DOHH2 (cell line): ENCODE measurements at regions not wholly inside any gene's neighbourhood (a gene's known extent, or its start where the extent isn't known, plus 50 kb on each side); places are given as distances from the start of the nearest gene placed in this dataset.

Experiments used
- H3F3A ChIP-seq: fragments of 200-600 bp; sonication (generic), shearing (Covaris generic); 2 replicates; pipeline ENCODE4 v1.6.0; 2016; ENCODE audit warnings: antibody characterized with exemption, mild to moderate bottlenecking; ENCODE audit not compliant: control insufficient read depth, insufficient read depth
- H3K27ac ChIP-seq: fragments of 200-600 bp; sonication (generic); 2 replicates; pipeline ENCODE4 v1.5.1; 2014; ENCODE audit warnings: low read depth, mild to moderate bottlenecking, low read length, moderate library complexity
- H3K27me3 ChIP-seq: fragments of 200-600 bp; sonication (generic); 2 replicates; pipeline ENCODE4 v1.6.1; 2014; ENCODE audit warnings: mild to moderate bottlenecking, low read length, mixed read lengths; ENCODE audit not compliant: control insufficient read depth
- H3K36me3 ChIP-seq: fragments of 200-600 bp; sonication (generic); 2 replicates; pipeline ENCODE4 v1.6.1; 2014; ENCODE audit warnings: mild to moderate bottlenecking, low read length, moderate library complexity, mixed read lengths; ENCODE audit not compliant: control insufficient read depth
- H3K4me1 ChIP-seq: fragments of 200-600 bp; sonication (generic); 2 replicates; pipeline ENCODE4 v1.6.1; 2014; ENCODE audit warnings: mild to moderate bottlenecking, low read length, mixed read lengths; ENCODE audit not compliant: control insufficient read depth
- H3K4me2 ChIP-seq: fragments of 200-600 bp; sonication (generic); 2 replicates; pipeline ENCODE4 v1.6.0; 2014; ENCODE audit warnings: mild to moderate bottlenecking, low read length, moderate library complexity
- H3K4me3 ChIP-seq: fragments of 200-600 bp; sonication (generic); 2 replicates; pipeline ENCODE4 v1.5.1; 2014; ENCODE audit warnings: mild to moderate bottlenecking, low read length, mixed read lengths
- H3K79me2 ChIP-seq: fragments of 200-600 bp; sonication (generic); 2 replicates; pipeline ENCODE4 v1.6.1; 2014; ENCODE audit warnings: mild to moderate bottlenecking, low read length, mixed read lengths; ENCODE audit not compliant: control insufficient read depth
- H3K9me2 ChIP-seq: fragments of 200-600 bp; sonication (generic); replicated peaks from 2 replicates; pipeline ENCODE4 v1.6.1; 2014; ENCODE audit warnings: mild to moderate bottlenecking, low read length, mixed read lengths; ENCODE audit not compliant: control insufficient read depth
- H3K9me3 ChIP-seq: fragments of 200-600 bp; sonication (generic); 2 replicates; pipeline ENCODE4 v1.6.1; 2014; ENCODE audit warnings: antibody characterized with exemption, low read length, mixed read lengths; ENCODE audit not compliant: control insufficient read depth, insufficient read depth
- H4K20me1 ChIP-seq: fragments of 200-600 bp; sonication (generic); 2 replicates; pipeline ENCODE4 v1.6.0; 2014; ENCODE audit warnings: low read depth, mild to moderate bottlenecking, antibody characterized with exemption, low read length, moderate library complexity; ENCODE audit not compliant: control insufficient read depth, insufficient read depth
- CTCF ChIP-seq: fragments of 200-600 bp; sonication (generic); IDR thresholded peaks from one replicate; pipeline ENCODE4 v1.5.1; 2014; ENCODE audit warnings: antibody characterized with exemption, mild to moderate bottlenecking, low read depth, low read length; ENCODE audit not compliant: poor library complexity, severe bottlenecking
- EZH2phosphoT487 ChIP-seq: fragments of 200-600 bp; sonication (generic); IDR thresholded peaks from 2 replicates; pipeline ENCODE4 v1.6.1; 2017; ENCODE audit warnings: borderline replicate concordance, mild to moderate bottlenecking, antibody characterized with exemption, low read length, moderate library complexity, mixed read lengths

DNA sequence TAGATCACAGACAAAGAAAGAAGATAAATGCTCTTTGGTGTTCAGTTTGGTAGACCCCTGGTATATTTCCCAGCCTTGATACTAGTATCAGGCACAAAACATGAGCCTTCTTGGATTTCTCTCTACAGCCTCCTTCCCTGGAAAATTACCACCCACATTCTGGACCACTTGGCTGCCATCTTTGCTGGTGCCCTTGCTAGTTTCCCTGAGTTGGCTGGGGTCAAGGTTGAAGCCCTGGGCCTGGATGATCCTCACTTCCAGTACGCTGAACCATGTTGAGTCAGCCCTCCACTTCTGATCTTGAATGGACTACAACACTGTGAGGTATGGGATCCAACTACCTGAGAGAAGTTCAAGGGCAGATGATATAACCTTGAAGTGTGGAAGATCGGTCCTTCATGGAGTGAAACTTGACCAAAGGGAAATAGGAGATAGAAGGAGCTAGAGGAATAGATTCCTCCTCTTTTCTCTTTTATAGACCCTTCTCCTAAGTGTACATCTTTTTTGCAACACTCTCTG is 501.4 kb downstream of the TMEM114 start:
- Histone ChIP-seq H3K27ac (no peak overlapping the region), H3K79me2 (no peaks in the 10 kb centered on the region), H4K20me1 (no peaks in the 10 kb centered on the region), H3K9me2 (no peaks in the 10 kb centered on the region), H3F3A (no peaks in the 10 kb centered on the region), H3K4me2 (no peak overlapping the region), H3K4me1 (no peaks in the 10 kb centered on the region), H3K36me3 (no peaks in the 10 kb centered on the region), H3K9me3 (no peaks in the 10 kb centered on the region), H3K27me3 (no peaks in the 10 kb centered on the region), H3K4me3 (no peak overlapping the region)
- TF ChIP-seq EZH2phosphoT487, result no peak
- TF ChIP-seq CTCF, result no peak

- Histone ChIP-seq H3F3A (no peaks in the 10 kb centered on the region), H3K27me3 (no peaks in the 10 kb centered on the region), H3K9me3 (no peaks in the 10 kb centered on the region), H3K4me1 (no peaks in the 10 kb centered on the region), H3K4me2 (no peak overlapping the region), H3K79me2 (no peaks in the 10 kb centered on the region), H3K9me2 (no peaks in the 10 kb centered on the region), H3K36me3 (no peaks in the 10 kb centered on the region), H4K20me1 (no peaks in the 10 kb centered on the region), H3K4me3 (no peak overlapping the region), H3K27ac (no peak overlapping the region)
- TF ChIP-seq EZH2phosphoT487, result no peak
- TF ChIP-seq CTCF, result no peak
Observed at GRCh38 chr16:8087597-8088289, 502.6 kb downstream of the TMEM114 start.

DNA sequence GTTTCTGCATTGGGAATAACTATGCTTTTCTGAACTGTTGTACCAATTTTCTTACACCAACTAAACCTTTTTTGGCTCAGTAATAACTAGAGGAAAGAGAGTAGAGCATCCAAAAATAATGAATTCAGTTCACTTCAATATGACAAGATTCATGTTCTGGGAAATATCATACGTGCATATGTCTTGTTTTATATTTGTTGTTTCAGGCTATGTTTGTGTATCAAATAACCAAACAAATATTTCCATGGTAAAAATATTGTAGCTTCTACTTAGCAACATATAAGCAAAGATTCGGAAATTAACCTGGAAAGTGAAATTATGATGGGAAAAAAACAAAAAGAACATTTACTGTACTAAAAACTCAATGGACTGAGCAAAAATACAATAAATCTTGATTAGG is 503.2 kb downstream of the TMEM114 start:
- Histone ChIP-seq H4K20me1 (no peaks in the 10 kb centered on the region), H3K4me1 (no peaks in the 10 kb centered on the region), H3K27me3 (no peaks in the 10 kb centered on the region), H3K79me2 (no peaks in the 10 kb centered on the region), H3K4me3 (no peak overlapping the region), H3F3A (no peaks in the 10 kb centered on the region), H3K9me2 (no peaks in the 10 kb centered on the region), H3K27ac (no peak overlapping the region), H3K4me2 (no peak overlapping the region), H3K9me3 (no peaks in the 10 kb centered on the region), H3K36me3 (no peaks in the 10 kb centered on the region)
- TF ChIP-seq EZH2phosphoT487, result no peak
- TF ChIP-seq CTCF, result no peak
